ENCODE measurements at regions not wholly inside any gene's neighbourhood (a gene's known extent, or its start where the extent isn't known, plus 50 kb on each side); places are given as distances from the start of the nearest gene placed in this dataset.

DNA sequence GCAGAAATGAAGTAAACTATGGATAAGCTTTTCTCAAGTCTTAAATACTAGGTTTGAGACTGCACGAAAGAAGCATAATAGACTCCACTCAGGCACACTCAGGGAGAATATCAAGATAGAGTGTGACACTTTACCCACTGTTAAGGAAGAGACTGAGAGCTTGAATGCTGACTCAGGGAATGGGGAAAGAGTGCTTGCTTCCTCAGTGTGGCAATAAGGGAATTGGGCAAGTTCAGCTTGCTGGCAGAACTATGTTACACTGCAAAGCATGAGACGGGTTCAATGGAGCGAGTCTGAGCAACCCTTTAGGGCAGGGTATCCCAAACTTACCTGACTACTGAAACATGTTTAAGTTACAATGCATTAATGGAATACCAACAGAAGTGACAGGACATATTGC lies 237.7 kb upstream of the MEF2C start:
- no peak overlapping the region for H3K4me2 ChIP-seq (ENCODE audit: insufficient read depth, low read length, poor library complexity, severe bottlenecking)
- H3K4ac ChIP-seq (ENCODE audit: low read length) = no peak overlapping the region
- H4K91ac ChIP-seq (ENCODE audit: low read depth, low read length, poor library complexity) = no peak overlapping the region
- H2BK12ac ChIP-seq (ENCODE audit: low read length) = no peak overlapping the region
- H3K23ac ChIP-seq (ENCODE audit: low read depth, low read length, poor library complexity) = no peak overlapping the region
- WGBS, 2 donors (ENCODE audit: extremely low coverage in 2 of 2, insufficient read length in 2 of 2, insufficient replicate concordance in 1 of 2) = no CpG with 5 or more reads among the region's 3 CpGs
- no peak overlapping the region for H3K18ac ChIP-seq (ENCODE audit: low read length)
- H3K4me3 ChIP-seq (ENCODE audit: low read length in 2 of 2) = no peak overlapping the region
- H3K27ac ChIP-seq (replicated peaks; ENCODE audit: low read length) = no peak overlapping the region
- no peak overlapping the region for H3K9ac ChIP-seq (ENCODE audit: low read depth, low read length, poor library complexity)
- H3K4me1 ChIP-seq (ENCODE audit: control insufficient read depth in 2 of 2, insufficient read depth in 1 of 2, low read depth in 1 of 2, low read length in 2 of 2) = no peaks in the 10 kb centered on the region
- H2AFZ ChIP-seq (ENCODE audit: low read length) = no peak overlapping the region
- H2BK15ac ChIP-seq (ENCODE audit: low read length) = no peak overlapping the region
- no peaks in the 10 kb centered on the region for H3K27me3 ChIP-seq (ENCODE audit: control insufficient read depth in 3 of 3, insufficient read depth in 3 of 3, low read depth in 1 of 3, low read length in 3 of 3)
- no peak overlapping the region for H3K14ac ChIP-seq (ENCODE audit: low read length)
- H3K79me1 ChIP-seq (ENCODE audit: low read depth, low read length) = no peaks in the 10 kb centered on the region
- no peak overlapping the region for H2BK5ac ChIP-seq (ENCODE audit: low read length)
- no peak overlapping the region for H4K8ac ChIP-seq (ENCODE audit: low read depth, low read length)
- no peak for DNase-seq (ENCODE audit: low spot score)
- H2BK120ac ChIP-seq (ENCODE audit: low read depth, low read length) = no peak overlapping the region
- H3K9me3 ChIP-seq (replicated peaks in 1 of 2; ENCODE audit: control insufficient read depth in 2 of 2, insufficient read depth in 1 of 2, low read depth in 1 of 2, low read length in 2 of 2) = no peaks in the 10 kb centered on the region
- H3K36me3 ChIP-seq (replicated peaks in 1 of 2; ENCODE audit: control insufficient read depth in 2 of 2, insufficient read depth in 2 of 2, low read length in 2 of 2) = no peaks in the 10 kb centered on the region
- H2AK5ac ChIP-seq (ENCODE audit: low read depth, low read length) = no peak overlapping the region

DNA sequence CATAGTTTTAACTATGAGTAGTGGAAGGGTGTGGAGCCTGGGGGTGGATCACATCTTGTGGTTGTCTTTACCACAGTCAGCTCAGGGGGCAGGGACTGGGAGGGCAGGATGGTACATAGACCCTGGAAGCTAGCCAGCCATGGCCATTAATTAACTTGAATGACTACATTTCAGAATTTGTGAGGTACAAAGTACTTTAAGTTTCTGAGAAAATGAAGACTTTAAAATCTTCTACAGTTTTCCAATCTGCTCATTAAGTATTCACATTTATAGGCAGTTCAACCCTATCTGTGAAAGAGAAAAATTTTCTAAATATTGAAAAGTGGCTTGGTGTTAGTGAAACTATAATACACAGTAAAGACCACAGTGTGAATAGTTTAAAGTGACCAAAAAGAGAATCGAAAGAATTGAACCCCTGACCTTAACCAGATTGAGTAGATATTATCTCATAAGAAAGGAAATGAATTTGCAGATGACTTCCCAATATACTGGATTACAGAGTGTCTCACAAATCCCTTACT lies 234.2 kb upstream of the MEF2C start:
- Histone ChIP-seq H3K23ac (ENCODE audit: low read depth, low read length, poor library complexity) (no peak overlapping the region), H4K8ac (ENCODE audit: low read depth, low read length) (no peak overlapping the region), H3K27me3 (ENCODE audit: control insufficient read depth in 3 of 3, insufficient read depth in 3 of 3, low read depth in 1 of 3, low read length in 3 of 3) (no peaks in the 10 kb centered on the region), H2AK5ac (ENCODE audit: low read depth, low read length) (no peak overlapping the region), H3K4me2 (ENCODE audit: insufficient read depth, low read length, poor library complexity, severe bottlenecking) (no peak overlapping the region), H4K91ac (ENCODE audit: low read depth, low read length, poor library complexity) (no peak overlapping the region), H3K18ac (ENCODE audit: low read length) (no peak overlapping the region), H2BK12ac (ENCODE audit: low read length) (no peak overlapping the region), H2BK5ac (ENCODE audit: low read length) (no peak overlapping the region), H2BK120ac (ENCODE audit: low read depth, low read length) (no peak overlapping the region), H3K36me3 (replicated peaks in 1 of 2; ENCODE audit: control insufficient read depth in 2 of 2, insufficient read depth in 2 of 2, low read length in 2 of 2) (no peaks in the 10 kb centered on the region), H3K14ac (ENCODE audit: low read length) (no peak overlapping the region), H3K9me3 (replicated peaks in 1 of 2; ENCODE audit: control insufficient read depth in 2 of 2, insufficient read depth in 1 of 2, low read depth in 1 of 2, low read length in 2 of 2) (no peaks in the 10 kb centered on the region), H2AFZ (ENCODE audit: low read length) (no peak overlapping the region), H3K27ac (replicated peaks; ENCODE audit: low read length) (no peak overlapping the region), H2BK15ac (ENCODE audit: low read length) (no peak overlapping the region), H3K4me3 (ENCODE audit: low read length in 2 of 2) (no peak overlapping the region), H3K79me1 (ENCODE audit: low read depth, low read length) (no peaks in the 10 kb centered on the region), H3K4ac (ENCODE audit: low read length) (no peak overlapping the region), H3K4me1 (ENCODE audit: control insufficient read depth in 2 of 2, insufficient read depth in 1 of 2, low read depth in 1 of 2, low read length in 2 of 2) (no peaks in the 10 kb centered on the region), H3K9ac (ENCODE audit: low read depth, low read length, poor library complexity) (no peak overlapping the region)
- WGBS, 2 donors (ENCODE audit: extremely low coverage in 2 of 2, insufficient read length in 2 of 2, insufficient replicate concordance in 1 of 2) = no CpG with 5 or more reads among the region's 1 CpG
- DNase-seq (ENCODE audit: low spot score) = no peak

DNA sequence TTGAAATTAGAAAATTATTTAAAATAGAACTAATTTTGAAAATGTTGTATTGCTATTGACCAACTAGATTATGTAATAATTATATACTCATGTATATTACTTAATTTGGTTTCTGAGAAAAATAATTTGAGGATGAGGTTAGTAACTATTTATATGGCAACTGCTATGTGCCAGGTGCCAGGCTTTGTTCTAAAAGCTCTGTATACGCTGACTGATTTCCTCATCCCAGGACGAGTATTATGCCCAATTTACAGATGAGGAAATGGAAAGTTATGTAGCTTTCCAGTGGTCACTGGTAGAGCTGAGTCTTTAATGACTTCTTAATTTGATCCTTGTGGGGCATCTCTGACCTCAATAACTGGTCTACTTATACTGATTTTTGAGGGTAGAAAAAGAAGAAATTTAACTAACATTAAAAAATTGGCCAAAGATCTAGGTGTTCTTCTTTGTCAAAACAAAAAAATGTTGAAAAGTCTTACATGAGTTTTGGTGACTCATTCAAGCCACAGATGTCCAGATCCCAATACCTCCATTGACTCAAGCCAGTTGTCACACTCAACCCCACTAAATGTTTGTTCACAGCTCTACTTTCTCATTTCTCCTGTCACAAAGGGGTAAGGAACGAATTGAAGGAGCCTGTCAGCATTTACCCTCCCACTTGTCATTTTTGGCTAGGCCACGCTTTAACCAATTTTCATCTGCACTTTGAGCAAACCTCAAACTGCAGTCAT lies 228.1 kb upstream of the MEF2C start:
- no peak for DNase-seq (ENCODE audit: low spot score)
- Histone ChIP-seq H4K8ac (ENCODE audit: low read depth, low read length) (no peak overlapping the region), H2BK120ac (ENCODE audit: low read depth, low read length) (no peak overlapping the region), H3K27ac (replicated peaks; ENCODE audit: low read length) (no peak overlapping the region), H2BK12ac (ENCODE audit: low read length) (no peak overlapping the region), H2BK15ac (ENCODE audit: low read length) (no peak overlapping the region), H3K9me3 (replicated peaks in 1 of 2; ENCODE audit: control insufficient read depth in 2 of 2, insufficient read depth in 1 of 2, low read depth in 1 of 2, low read length in 2 of 2) (no peaks in the 10 kb centered on the region), H3K18ac (ENCODE audit: low read length) (no peak overlapping the region), H3K23ac (ENCODE audit: low read depth, low read length, poor library complexity) (no peak overlapping the region), H3K9ac (ENCODE audit: low read depth, low read length, poor library complexity) (no peak overlapping the region), H3K4me2 (ENCODE audit: insufficient read depth, low read length, poor library complexity, severe bottlenecking) (no peak overlapping the region), H2BK5ac (ENCODE audit: low read length) (no peak overlapping the region), H2AK5ac (ENCODE audit: low read depth, low read length) (no peak overlapping the region), H3K14ac (ENCODE audit: low read length) (no peak overlapping the region), H3K36me3 (replicated peaks in 1 of 2; ENCODE audit: control insufficient read depth in 2 of 2, insufficient read depth in 2 of 2, low read length in 2 of 2) (no peaks in the 10 kb centered on the region), H2AFZ (ENCODE audit: low read length) (no peak overlapping the region), H4K91ac (ENCODE audit: low read depth, low read length, poor library complexity) (no peak overlapping the region), H3K79me1 (ENCODE audit: low read depth, low read length) (no peaks in the 10 kb centered on the region), H3K4ac (ENCODE audit: low read length) (no peak overlapping the region), H3K4me1 (ENCODE audit: control insufficient read depth in 2 of 2, insufficient read depth in 1 of 2, low read depth in 1 of 2, low read length in 2 of 2) (no peaks in the 10 kb centered on the region), H3K4me3 (ENCODE audit: low read length in 2 of 2) (no peak overlapping the region), H3K27me3 (ENCODE audit: control insufficient read depth in 3 of 3, insufficient read depth in 3 of 3, low read depth in 1 of 3, low read length in 3 of 3) (no peaks in the 10 kb centered on the region)
- WGBS, 2 donors (ENCODE audit: extremely low coverage in 2 of 2, insufficient read length in 2 of 2, insufficient replicate concordance in 1 of 2) = no CpG with 5 or more reads among the region's 4 CpGs

DNA sequence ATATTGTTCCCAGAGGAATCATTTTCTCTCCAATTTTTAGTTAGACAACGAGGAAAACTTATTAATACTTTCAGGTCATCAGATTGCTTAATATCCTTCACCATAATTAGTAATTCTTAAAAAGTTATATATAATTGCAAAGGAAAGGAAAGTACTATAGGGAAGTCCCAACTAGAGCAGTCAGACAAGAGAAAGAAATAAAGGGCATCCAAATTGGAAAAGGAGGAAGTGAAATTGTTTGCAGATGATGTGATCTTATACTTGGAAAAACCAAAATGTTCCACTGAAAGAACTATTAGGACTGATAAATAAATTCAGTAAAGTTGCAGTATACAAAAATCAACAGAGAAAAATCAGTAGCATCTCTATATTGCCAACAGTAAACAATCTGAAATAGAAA lies 223.5 kb upstream of the MEF2C start:
- no peak overlapping the region for H2BK120ac ChIP-seq (ENCODE audit: low read depth, low read length)
- no peak overlapping the region for H3K4me3 ChIP-seq (ENCODE audit: low read length in 2 of 2)
- no peaks in the 10 kb centered on the region for H3K36me3 ChIP-seq (replicated peaks in 1 of 2; ENCODE audit: control insufficient read depth in 2 of 2, insufficient read depth in 2 of 2, low read length in 2 of 2)
- no peak overlapping the region for H3K9ac ChIP-seq (ENCODE audit: low read depth, low read length, poor library complexity)
- H3K4ac ChIP-seq (ENCODE audit: low read length) = no peak overlapping the region
- no peak overlapping the region for H3K4me2 ChIP-seq (ENCODE audit: insufficient read depth, low read length, poor library complexity, severe bottlenecking)
- no peak overlapping the region for H4K91ac ChIP-seq (ENCODE audit: low read depth, low read length, poor library complexity)
- H3K27ac ChIP-seq (replicated peaks; ENCODE audit: low read length) = no peak overlapping the region
- no peak overlapping the region for H3K23ac ChIP-seq (ENCODE audit: low read depth, low read length, poor library complexity)
- H2BK15ac ChIP-seq (ENCODE audit: low read length) = no peak overlapping the region
- peaks cover 0 to under 1% of the 10 kb centered on the region in 2 donors for H3K4me1 ChIP-seq (ENCODE audit: control insufficient read depth in 2 of 2, insufficient read depth in 1 of 2, low read depth in 1 of 2, low read length in 2 of 2)
- no peak overlapping the region for H3K14ac ChIP-seq (ENCODE audit: low read length)
- H2BK5ac ChIP-seq (ENCODE audit: low read length) = no peak overlapping the region
- H3K27me3 ChIP-seq (ENCODE audit: control insufficient read depth in 3 of 3, insufficient read depth in 3 of 3, low read depth in 1 of 3, low read length in 3 of 3) = no peaks in the 10 kb centered on the region
- no peak overlapping the region for H3K18ac ChIP-seq (ENCODE audit: low read length)
- WGBS, 2 donors (ENCODE audit: extremely low coverage in 2 of 2, insufficient read length in 2 of 2, insufficient replicate concordance in 1 of 2) = no CpG with 5 or more reads among the region's 1 CpG
- H2AK5ac ChIP-seq (ENCODE audit: low read depth, low read length) = no peak overlapping the region
- no peak overlapping the region for H2AFZ ChIP-seq (ENCODE audit: low read length)
- no peak overlapping the region for H2BK12ac ChIP-seq (ENCODE audit: low read length)
- H3K9me3 ChIP-seq (replicated peaks in 1 of 2; ENCODE audit: control insufficient read depth in 2 of 2, insufficient read depth in 1 of 2, low read depth in 1 of 2, low read length in 2 of 2) = no peaks in the 10 kb centered on the region
- no peak overlapping the region for H4K8ac ChIP-seq (ENCODE audit: low read depth, low read length)
- DNase-seq (ENCODE audit: low spot score) = no peak
- no peaks in the 10 kb centered on the region for H3K79me1 ChIP-seq (ENCODE audit: low read depth, low read length)

Data from neuronal stem cell (in vitro differentiated cells).